ENCODE measurements at regions not wholly inside any gene's neighbourhood (a gene's known extent, or its start where the extent isn't known, plus 50 kb on each side); places are given as distances from the start of the nearest gene placed in this dataset.

DNA sequence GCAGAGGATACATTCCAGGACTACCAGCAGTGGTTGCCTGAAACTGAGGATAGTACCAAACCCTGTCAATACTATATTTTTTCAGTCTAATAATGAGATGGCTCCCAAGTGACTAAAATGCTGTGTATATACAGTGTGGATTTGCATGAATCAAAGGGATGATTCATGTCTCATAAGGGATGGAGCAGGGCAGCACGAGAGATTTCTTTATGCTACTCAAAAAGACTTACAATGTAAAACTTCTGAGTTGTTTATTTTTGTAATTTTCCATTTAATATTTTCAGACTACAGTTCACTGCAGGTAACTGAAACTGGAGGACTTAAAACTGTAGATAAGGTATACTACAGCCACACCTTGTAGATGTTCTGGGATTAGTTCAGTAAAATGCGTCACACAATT lies 674.7 kb upstream of the SALL1 start:
- H3K4me3 ChIP-seq (ENCODE audit: low read depth, low read length) = no peak overlapping the region
- H3K36me3 ChIP-seq (ENCODE audit: control insufficient read depth, insufficient read depth, low read length) = no peaks in the 10 kb centered on the region
- no peaks in the 10 kb centered on the region for H3K27me3 ChIP-seq (ENCODE audit: control insufficient read depth, insufficient read depth, low read length)
- DNase-seq (ENCODE audit: low read depth in 4 of 6, low spot score in 6 of 6) = no peak
- H3K9me3 ChIP-seq (ENCODE audit: control insufficient read depth, insufficient read depth, low read length) = no peaks in the 10 kb centered on the region
- WGBS (ENCODE audit: insufficient coverage) = no CpG with 5 or more reads among the region's 2 CpGs
- H3K4me1 ChIP-seq (ENCODE audit: control insufficient read depth, insufficient read depth, low read length) = no peaks in the 10 kb centered on the region
- H3K27ac ChIP-seq (ENCODE audit: low read depth, low read length) = no peak overlapping the region

DNA sequence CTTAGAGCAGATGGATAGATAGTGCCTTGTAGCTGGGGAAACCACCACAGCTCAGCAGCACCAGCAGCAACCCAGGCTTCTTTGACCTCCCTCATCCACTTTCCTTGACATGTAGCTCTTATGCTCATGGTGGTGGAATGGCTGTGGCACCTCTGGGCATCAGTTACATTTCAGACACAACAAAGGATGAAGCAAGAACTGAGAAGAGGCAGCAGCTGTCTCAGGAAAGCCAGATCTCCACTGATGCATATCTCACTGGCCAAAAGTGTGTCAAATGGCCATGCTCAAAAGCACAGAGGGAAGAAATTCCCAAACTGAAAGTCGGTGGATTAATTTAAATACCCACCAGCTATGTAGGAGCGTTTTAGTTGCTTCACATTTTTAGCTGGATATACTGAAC lies 671.4 kb upstream of the SALL1 start:
- Histone ChIP-seq H3K9me3 (ENCODE audit: control insufficient read depth, insufficient read depth, low read length) (no peaks in the 10 kb centered on the region), H3K4me1 (ENCODE audit: control insufficient read depth, insufficient read depth, low read length) (no peaks in the 10 kb centered on the region), H3K4me3 (ENCODE audit: low read depth, low read length) (no peak overlapping the region), H3K36me3 (ENCODE audit: control insufficient read depth, insufficient read depth, low read length) (no peaks in the 10 kb centered on the region), H3K27ac (ENCODE audit: low read depth, low read length) (no peak overlapping the region), H3K27me3 (ENCODE audit: control insufficient read depth, insufficient read depth, low read length) (no peaks in the 10 kb centered on the region)
- DNase-seq (ENCODE audit: low read depth in 4 of 6, low spot score in 6 of 6) = no peak
- WGBS (ENCODE audit: insufficient coverage) = 67% methylated on average over 1 of the region's 2 CpGs

DNA sequence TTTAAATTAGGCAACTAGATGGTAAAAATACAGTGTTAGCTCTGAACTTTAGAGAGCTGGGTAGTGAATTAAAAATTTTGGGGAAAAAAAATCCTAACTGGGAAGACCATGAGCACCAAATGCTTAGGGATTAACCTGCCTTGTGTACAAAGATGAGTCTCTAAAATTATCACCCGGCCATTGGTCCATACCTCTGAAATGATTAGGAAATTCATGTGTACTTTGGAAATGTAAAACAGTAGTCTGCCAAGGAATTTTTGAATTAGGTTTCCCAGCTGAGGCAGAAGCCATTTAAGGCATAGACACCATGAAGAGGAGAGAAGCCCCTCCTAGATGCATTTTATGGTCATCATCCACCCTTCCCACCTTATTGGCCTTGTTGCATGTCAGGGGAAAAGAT lies 670.5 kb upstream of the SALL1 start:
- Histone ChIP-seq H3K4me3 (ENCODE audit: low read depth, low read length) (no peak overlapping the region), H3K36me3 (ENCODE audit: control insufficient read depth, insufficient read depth, low read length) (no peaks in the 10 kb centered on the region), H3K27ac (ENCODE audit: low read depth, low read length) (no peak overlapping the region), H3K4me1 (ENCODE audit: control insufficient read depth, insufficient read depth, low read length) (no peaks in the 10 kb centered on the region), H3K9me3 (ENCODE audit: control insufficient read depth, insufficient read depth, low read length) (no peaks in the 10 kb centered on the region), H3K27me3 (ENCODE audit: control insufficient read depth, insufficient read depth, low read length) (no peaks in the 10 kb centered on the region)
- no peak for DNase-seq (ENCODE audit: low read depth in 4 of 6, low spot score in 6 of 6)
- WGBS (ENCODE audit: insufficient coverage) = no CpG with 5 or more reads among the region's 1 CpG

DNA sequence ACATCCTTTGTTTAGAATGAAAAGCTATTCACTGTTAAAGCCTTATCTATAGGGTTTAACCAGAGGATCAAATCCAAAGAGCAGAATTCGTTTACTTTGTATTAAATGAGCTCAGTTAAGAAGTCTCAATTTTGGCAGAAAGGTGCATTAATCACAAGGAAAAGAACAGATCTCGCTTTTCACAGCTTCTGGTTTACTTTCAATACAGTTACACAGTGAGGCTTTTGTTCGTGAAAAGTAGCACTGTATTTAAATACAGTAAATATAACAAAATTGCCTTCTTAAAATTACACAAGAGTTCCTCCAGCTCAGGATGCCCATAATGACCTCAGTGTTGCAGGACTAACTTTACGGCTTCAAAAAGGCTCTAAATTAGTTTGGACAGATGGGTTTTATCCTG lies 669.1 kb upstream of the SALL1 start:
- Histone ChIP-seq H3K4me1 (ENCODE audit: control insufficient read depth, insufficient read depth, low read length) (no peaks in the 10 kb centered on the region), H3K27me3 (ENCODE audit: control insufficient read depth, insufficient read depth, low read length) (no peaks in the 10 kb centered on the region), H3K9me3 (ENCODE audit: control insufficient read depth, insufficient read depth, low read length) (no peaks in the 10 kb centered on the region), H3K27ac (ENCODE audit: low read depth, low read length) (no peak overlapping the region), H3K4me3 (ENCODE audit: low read depth, low read length) (no peak overlapping the region), H3K36me3 (ENCODE audit: control insufficient read depth, insufficient read depth, low read length) (no peaks in the 10 kb centered on the region)
- peak in 2 of 6 donors; percentile 27 to 34 for DNase-seq (ENCODE audit: low read depth in 4 of 6, low spot score in 6 of 6)
- 60% methylated on average over 1 of the region's 4 CpGs for WGBS (ENCODE audit: insufficient coverage)

DNA sequence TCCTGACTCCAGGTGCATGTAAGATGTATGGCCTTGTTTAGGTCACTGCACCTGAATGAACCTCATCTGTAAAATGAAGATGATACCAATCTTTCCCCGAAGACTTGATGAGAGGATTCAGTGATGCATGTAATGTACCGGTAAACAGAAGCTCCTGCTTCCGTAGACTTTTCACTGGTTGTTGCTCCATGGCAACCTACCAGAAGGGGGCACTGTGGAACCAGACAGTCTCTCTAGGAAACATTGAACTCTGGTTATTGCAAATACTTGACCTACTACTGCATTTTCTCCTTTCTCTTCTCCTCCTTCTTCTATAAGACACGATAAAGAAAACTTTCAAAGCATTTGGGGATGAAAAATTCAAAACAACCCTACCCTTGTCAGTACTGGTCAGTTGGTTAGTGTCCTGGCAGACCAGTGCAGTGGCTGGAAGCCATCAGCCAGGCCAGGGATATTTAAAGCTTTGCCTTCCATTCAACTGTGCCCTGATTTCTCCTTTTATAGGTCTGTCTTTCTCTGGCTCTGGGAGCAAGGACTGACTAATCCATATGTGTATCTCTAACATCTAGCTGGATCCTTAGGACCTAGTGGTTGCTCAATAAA lies 667.4 kb upstream of the SALL1 start:
- no peaks in the 10 kb centered on the region for H3K4me1 ChIP-seq (ENCODE audit: control insufficient read depth, insufficient read depth, low read length)
- H3K36me3 ChIP-seq (ENCODE audit: control insufficient read depth, insufficient read depth, low read length) = no peaks in the 10 kb centered on the region
- H3K27ac ChIP-seq (ENCODE audit: low read depth, low read length) = no peak overlapping the region
- WGBS (ENCODE audit: insufficient coverage) = 39% methylated on average over 3 of the region's 4 CpGs
- no peaks in the 10 kb centered on the region for H3K9me3 ChIP-seq (ENCODE audit: control insufficient read depth, insufficient read depth, low read length)
- no peaks in the 10 kb centered on the region for H3K27me3 ChIP-seq (ENCODE audit: control insufficient read depth, insufficient read depth, low read length)
- no peak overlapping the region for H3K4me3 ChIP-seq (ENCODE audit: low read depth, low read length)
- DNase-seq (ENCODE audit: low read depth in 4 of 6, low spot score in 6 of 6) = peak in 2 of 6 donors; percentile 14 to 32

DNA sequence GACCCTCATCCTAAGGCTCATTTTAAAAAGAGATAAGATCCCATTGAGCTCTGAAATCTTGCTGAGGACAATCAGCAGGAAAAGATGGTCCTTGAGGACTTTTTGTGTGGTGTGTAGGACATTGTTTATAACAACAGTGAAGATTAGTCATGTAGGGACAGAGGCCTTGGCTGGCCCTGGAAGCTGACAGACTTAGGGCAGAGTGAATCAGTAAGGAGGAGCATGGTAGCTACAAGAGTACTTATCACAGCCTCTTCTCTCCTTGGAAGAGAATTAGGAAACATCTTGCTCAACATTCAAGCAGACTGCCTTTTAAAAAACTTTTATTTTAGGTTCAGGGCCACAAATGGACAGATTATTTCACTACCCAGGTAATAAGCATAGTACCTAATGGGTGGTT lies 665.9 kb upstream of the SALL1 start:
- no peak overlapping the region for H3K27ac ChIP-seq (ENCODE audit: low read depth, low read length)
- no peak for DNase-seq (ENCODE audit: low read depth in 4 of 6, low spot score in 6 of 6)
- H3K9me3 ChIP-seq (ENCODE audit: control insufficient read depth, insufficient read depth, low read length) = no peaks in the 10 kb centered on the region
- H3K4me1 ChIP-seq (ENCODE audit: control insufficient read depth, insufficient read depth, low read length) = no peaks in the 10 kb centered on the region
- H3K36me3 ChIP-seq (ENCODE audit: control insufficient read depth, insufficient read depth, low read length) = no peaks in the 10 kb centered on the region
- H3K4me3 ChIP-seq (ENCODE audit: low read depth, low read length) = no peak overlapping the region
- H3K27me3 ChIP-seq (ENCODE audit: control insufficient read depth, insufficient read depth, low read length) = no peaks in the 10 kb centered on the region

DNA sequence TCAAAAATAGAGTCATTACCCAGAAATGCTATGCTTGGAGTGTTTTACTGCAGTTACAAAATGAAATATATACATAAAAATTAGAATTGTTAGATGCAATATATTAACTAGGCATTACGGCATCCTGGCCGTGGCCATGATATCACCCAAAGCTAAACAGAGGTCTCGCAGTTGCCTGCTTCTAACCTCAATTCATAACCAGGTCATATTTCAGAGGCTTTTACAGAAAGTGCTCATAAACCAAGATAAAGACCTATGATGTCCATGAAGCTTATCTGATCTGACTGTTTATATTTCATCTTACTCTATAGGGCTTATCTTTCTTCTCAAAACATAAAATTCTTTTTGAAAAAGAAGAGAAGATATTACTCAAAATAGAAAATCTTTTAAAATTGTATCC lies 664.5 kb upstream of the SALL1 start:
- Histone ChIP-seq H3K36me3 (ENCODE audit: control insufficient read depth, insufficient read depth, low read length) (no peaks in the 10 kb centered on the region), H3K4me3 (ENCODE audit: low read depth, low read length) (no peak overlapping the region), H3K4me1 (ENCODE audit: control insufficient read depth, insufficient read depth, low read length) (no peaks in the 10 kb centered on the region), H3K9me3 (ENCODE audit: control insufficient read depth, insufficient read depth, low read length) (no peaks in the 10 kb centered on the region), H3K27me3 (ENCODE audit: control insufficient read depth, insufficient read depth, low read length) (no peaks in the 10 kb centered on the region), H3K27ac (ENCODE audit: low read depth, low read length) (no peak overlapping the region)
- DNase-seq (ENCODE audit: low read depth in 4 of 6, low spot score in 6 of 6) = no peak
- WGBS (ENCODE audit: insufficient coverage) = no CpG with 5 or more reads among the region's 3 CpGs

DNA sequence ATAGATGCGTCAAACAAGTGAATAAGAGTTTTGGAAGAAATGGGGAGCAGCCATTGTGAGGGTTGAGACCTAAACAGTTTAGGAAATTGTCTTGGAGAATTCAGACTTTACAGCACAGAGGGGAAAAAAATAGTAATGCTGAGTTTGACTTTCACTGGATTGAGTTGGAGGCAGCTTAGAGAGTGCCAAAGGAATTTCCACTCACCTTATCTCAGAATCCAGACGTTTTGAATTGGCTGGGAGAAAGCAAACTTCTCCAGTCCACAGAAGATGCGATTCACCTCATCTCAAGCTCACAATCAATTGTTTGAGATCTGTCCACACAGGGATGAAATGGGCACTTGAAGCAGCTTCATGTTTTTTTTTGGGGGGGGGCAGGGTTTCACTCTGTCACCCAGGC lies 663.5 kb upstream of the SALL1 start:
- H3K36me3 ChIP-seq (ENCODE audit: control insufficient read depth, insufficient read depth, low read length) = no peaks in the 10 kb centered on the region
- no peak overlapping the region for H3K4me3 ChIP-seq (ENCODE audit: low read depth, low read length)
- no peak for DNase-seq (ENCODE audit: low read depth in 4 of 6, low spot score in 6 of 6)
- no peaks in the 10 kb centered on the region for H3K4me1 ChIP-seq (ENCODE audit: control insufficient read depth, insufficient read depth, low read length)
- no peak overlapping the region for H3K27ac ChIP-seq (ENCODE audit: low read depth, low read length)
- no peaks in the 10 kb centered on the region for H3K27me3 ChIP-seq (ENCODE audit: control insufficient read depth, insufficient read depth, low read length)
- 100% methylated on average over 1 of the region's 3 CpGs for WGBS (ENCODE audit: insufficient coverage)
- H3K9me3 ChIP-seq (ENCODE audit: control insufficient read depth, insufficient read depth, low read length) = no peaks in the 10 kb centered on the region

DNA sequence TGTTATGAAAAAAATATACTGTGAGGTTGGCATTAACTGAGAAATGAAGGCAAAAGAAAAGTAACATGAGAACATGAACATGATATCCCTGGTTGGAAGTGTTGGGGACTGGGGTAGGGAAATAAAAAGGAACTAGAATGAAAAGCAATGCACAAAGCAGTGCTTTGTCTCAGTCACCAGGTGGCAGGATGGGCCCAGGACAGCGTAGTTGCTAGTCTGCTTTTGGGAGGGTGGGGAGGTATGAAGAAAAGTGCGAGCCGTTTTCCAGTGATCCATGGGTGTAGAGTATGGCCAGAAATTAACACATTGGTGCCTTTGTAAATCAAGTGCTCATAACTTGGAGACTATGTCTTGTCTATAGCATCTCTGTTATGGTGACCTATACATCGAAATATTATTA lies 662.5 kb upstream of the SALL1 start:
- H3K27me3 ChIP-seq (ENCODE audit: control insufficient read depth, insufficient read depth, low read length) = no peaks in the 10 kb centered on the region
- no peaks in the 10 kb centered on the region for H3K4me1 ChIP-seq (ENCODE audit: control insufficient read depth, insufficient read depth, low read length)
- no peak overlapping the region for H3K27ac ChIP-seq (ENCODE audit: low read depth, low read length)
- 75% methylated on average over 3 of the region's 4 CpGs for WGBS (ENCODE audit: insufficient coverage)
- DNase-seq (ENCODE audit: low read depth in 4 of 6, low spot score in 6 of 6) = no peak
- no peaks in the 10 kb centered on the region for H3K9me3 ChIP-seq (ENCODE audit: control insufficient read depth, insufficient read depth, low read length)
- H3K36me3 ChIP-seq (ENCODE audit: control insufficient read depth, insufficient read depth, low read length) = no peaks in the 10 kb centered on the region
- no peak overlapping the region for H3K4me3 ChIP-seq (ENCODE audit: low read depth, low read length)

DNA sequence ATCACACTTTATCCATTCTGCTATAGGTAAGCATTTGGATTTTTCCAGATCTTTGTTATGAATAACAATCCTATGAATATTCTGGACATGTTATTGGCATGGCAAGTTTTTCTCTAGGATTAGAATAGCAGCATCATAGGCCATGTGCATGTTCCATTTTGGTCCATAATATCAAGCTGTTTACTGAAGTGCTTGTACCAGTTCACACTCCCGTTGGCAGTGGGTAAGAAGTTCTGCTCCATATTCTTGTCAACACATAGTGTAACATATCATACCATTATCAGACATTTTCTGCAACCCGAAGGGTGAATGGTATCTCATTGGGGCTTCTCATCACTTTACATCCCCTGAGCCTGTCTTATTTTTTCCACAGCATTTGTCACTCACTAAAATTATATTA lies 661.9 kb upstream of the SALL1 start:
- no peak overlapping the region for H3K27ac ChIP-seq (ENCODE audit: low read depth, low read length)
- H3K4me3 ChIP-seq (ENCODE audit: low read depth, low read length) = no peak overlapping the region
- no peaks in the 10 kb centered on the region for H3K4me1 ChIP-seq (ENCODE audit: control insufficient read depth, insufficient read depth, low read length)
- peak in 1 of 6 donors; percentile 5 for DNase-seq (ENCODE audit: low read depth in 4 of 6, low spot score in 6 of 6)
- no peaks in the 10 kb centered on the region for H3K36me3 ChIP-seq (ENCODE audit: control insufficient read depth, insufficient read depth, low read length)
- H3K27me3 ChIP-seq (ENCODE audit: control insufficient read depth, insufficient read depth, low read length) = no peaks in the 10 kb centered on the region
- 100% methylated on average over 1 of the region's 2 CpGs for WGBS (ENCODE audit: insufficient coverage)
- no peaks in the 10 kb centered on the region for H3K9me3 ChIP-seq (ENCODE audit: control insufficient read depth, insufficient read depth, low read length)
